ENCODE measurements at regions not wholly inside any gene's neighbourhood (a gene's known extent, or its start where the extent isn't known, plus 50 kb on each side); places are given as distances from the start of the nearest gene placed in this dataset.

DNA sequence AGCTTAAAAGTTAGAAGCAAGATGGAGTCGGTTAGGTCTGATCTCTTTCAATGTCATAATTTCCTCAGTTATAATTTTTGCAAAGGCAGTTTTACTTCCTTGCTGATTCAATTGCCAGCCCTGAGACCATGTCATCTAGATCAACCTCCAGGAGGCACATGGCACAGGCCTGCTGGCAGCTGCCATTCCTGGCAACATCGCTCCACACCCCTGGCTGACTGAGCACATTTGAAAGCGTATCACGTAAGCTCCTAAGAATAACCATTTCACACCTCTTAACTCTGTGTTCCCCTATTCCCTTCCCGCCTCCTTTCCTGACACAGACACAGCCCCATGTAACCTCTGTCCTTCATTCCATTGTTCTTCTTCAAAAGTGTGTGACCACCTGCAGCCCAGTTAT is 313.9 kb upstream of the CTNNB1 start:
- Mint-ChIP-seq H3K36me3 (ENCODE audit: insufficient read depth) (no peaks in the 10 kb centered on the region), H3K27me3 (no peaks in the 10 kb centered on the region), H3K4me1 (ENCODE audit: low read depth) (peaks cover 17% of the 10 kb centered on the region), H3K27ac (no peak overlapping the region), H3K9me3 (ENCODE audit: low read depth) (no peaks in the 10 kb centered on the region), H3K4me3 (ENCODE audit: low read depth) (no peak overlapping the region)
- TF ChIP-seq, protein P1, sequence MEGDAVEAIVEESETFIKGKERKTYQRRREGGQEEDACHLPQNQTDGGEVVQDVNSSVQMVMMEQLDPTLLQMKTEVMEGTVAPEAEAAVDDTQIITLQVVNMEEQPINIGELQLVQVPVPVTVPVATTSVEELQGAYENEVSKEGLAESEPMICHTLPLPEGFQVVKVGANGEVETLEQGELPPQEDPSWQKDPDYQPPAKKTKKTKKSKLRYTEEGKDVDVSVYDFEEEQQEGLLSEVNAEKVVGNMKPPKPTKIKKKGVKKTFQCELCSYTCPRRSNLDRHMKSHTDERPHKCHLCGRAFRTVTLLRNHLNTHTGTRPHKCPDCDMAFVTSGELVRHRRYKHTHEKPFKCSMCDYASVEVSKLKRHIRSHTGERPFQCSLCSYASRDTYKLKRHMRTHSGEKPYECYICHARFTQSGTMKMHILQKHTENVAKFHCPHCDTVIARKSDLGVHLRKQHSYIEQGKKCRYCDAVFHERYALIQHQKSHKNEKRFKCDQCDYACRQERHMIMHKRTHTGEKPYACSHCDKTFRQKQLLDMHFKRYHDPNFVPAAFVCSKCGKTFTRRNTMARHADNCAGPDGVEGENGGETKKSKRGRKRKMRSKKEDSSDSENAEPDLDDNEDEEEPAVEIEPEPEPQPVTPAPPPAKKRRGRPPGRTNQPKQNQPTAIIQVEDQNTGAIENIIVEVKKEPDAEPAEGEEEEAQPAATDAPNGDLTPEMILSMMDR (IDR thresholded peaks at IDR 0.05; ENCODE audit: unreplicated experiment), result no peak
- no peak for DNase-seq (ENCODE audit: low spot score, unreplicated experiment)

DNA sequence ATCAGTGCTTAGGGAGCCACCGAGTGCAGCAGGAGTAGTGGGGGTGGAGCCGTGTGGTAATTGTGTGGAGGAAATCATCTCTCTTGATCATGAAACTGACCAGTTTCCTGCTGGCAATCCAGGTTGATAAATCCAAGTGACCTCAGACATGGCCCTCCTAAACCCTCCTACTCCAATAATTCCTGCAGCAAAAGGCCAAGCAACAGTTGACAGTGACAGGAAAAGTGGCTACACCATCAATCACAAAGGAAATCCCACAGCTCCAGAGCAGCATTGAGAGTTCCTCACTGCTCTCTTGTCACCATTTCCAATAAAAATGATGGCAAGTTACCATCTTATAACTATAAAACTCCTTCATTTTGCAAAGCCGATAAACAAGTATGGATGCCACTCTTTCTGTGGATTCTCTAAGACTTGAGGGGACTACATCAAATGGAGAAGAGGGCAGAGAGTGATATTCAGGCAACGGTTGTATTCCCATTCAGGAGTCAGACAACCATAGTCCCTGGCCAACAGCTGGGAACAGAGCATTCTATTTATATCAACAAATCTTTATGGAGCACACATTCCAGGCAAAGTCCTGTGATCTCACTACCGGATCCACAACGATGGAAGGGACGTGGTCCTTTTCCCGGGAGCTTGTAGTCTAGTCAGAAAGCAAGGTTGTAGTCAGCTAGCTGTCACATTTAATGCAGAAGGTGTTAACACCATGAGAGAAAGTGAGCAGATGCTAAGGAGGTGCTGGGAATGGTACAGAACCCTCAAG is 312.5 kb upstream of the CTNNB1 start:
- Mint-ChIP-seq H3K27me3 (no peaks in the 10 kb centered on the region), H3K4me1 (ENCODE audit: low read depth) (peaks cover 17% of the 10 kb centered on the region), H3K4me3 (ENCODE audit: low read depth) (no peak overlapping the region), H3K36me3 (ENCODE audit: insufficient read depth) (no peaks in the 10 kb centered on the region), H3K9me3 (ENCODE audit: low read depth) (no peaks in the 10 kb centered on the region), H3K27ac (no peak overlapping the region)
- no peak for DNase-seq (ENCODE audit: low spot score, unreplicated experiment)
- TF ChIP-seq, protein P1 (IDR thresholded peaks at IDR 0.05; ENCODE audit: unreplicated experiment), result no peak

DNA sequence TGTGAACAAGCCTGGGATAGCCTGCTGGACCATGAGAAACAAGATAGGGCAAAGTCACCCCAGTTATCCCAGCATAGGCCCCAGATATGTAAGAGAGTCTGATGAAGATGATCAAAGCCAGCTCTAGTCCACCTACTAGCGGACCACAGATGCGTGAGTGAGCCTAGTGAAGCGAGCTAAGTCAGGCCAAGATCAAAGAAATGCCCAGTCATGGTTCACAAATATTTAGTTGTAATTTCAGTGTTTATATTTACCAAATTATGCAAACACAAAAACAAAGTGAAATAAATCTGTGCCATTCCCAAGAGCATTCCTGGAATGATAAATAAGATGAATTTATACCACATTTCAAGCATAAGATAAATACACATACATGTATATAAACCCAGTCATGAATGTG is 308.1 kb upstream of the CTNNB1 start:
- no peaks in the 10 kb centered on the region for H3K36me3 Mint-ChIP-seq (ENCODE audit: insufficient read depth)
- H3K27ac Mint-ChIP-seq, result no peak overlapping the region
- H3K4me3 Mint-ChIP-seq (ENCODE audit: low read depth), result no peak overlapping the region
- no peak for DNase-seq (ENCODE audit: low spot score, unreplicated experiment)
- no peaks in the 10 kb centered on the region for H3K9me3 Mint-ChIP-seq (ENCODE audit: low read depth)
- H3K27me3 Mint-ChIP-seq, result no peaks in the 10 kb centered on the region
- TF ChIP-seq, protein P1 (IDR thresholded peaks at IDR 0.05; ENCODE audit: unreplicated experiment), result no peak
- H3K4me1 Mint-ChIP-seq (ENCODE audit: low read depth), result peaks cover 4% of the 10 kb centered on the region

DNA sequence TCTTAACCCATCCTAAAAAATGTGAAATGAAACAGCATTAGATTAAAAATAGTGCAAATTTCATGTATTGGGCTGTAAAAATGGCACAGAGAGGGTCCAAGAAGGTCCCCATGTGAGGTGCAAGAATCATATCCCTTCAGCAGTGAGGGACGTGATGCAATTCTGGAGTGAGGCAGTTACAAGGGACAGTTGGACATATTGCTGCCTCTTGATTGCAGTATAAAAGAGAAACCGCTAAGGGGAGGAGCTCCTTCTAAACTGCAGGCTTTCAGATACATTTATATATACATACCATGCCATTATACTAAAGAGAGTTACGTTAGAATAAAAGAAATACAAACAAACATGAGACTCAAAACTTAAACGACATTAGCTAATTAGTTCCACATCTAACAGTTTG is 304.2 kb upstream of the CTNNB1 start:
- H3K36me3 Mint-ChIP-seq (ENCODE audit: insufficient read depth), result no peaks in the 10 kb centered on the region
- H3K27me3 Mint-ChIP-seq, result no peaks in the 10 kb centered on the region
- no peak overlapping the region for H3K4me3 Mint-ChIP-seq (ENCODE audit: low read depth)
- no peak for DNase-seq (ENCODE audit: low spot score, unreplicated experiment)
- no peaks in the 10 kb centered on the region for H3K4me1 Mint-ChIP-seq (ENCODE audit: low read depth)
- TF ChIP-seq, protein P1 (IDR thresholded peaks at IDR 0.05; ENCODE audit: unreplicated experiment), result no peak
- no peak overlapping the region for H3K27ac Mint-ChIP-seq
- H3K9me3 Mint-ChIP-seq (ENCODE audit: low read depth), result no peaks in the 10 kb centered on the region

DNA sequence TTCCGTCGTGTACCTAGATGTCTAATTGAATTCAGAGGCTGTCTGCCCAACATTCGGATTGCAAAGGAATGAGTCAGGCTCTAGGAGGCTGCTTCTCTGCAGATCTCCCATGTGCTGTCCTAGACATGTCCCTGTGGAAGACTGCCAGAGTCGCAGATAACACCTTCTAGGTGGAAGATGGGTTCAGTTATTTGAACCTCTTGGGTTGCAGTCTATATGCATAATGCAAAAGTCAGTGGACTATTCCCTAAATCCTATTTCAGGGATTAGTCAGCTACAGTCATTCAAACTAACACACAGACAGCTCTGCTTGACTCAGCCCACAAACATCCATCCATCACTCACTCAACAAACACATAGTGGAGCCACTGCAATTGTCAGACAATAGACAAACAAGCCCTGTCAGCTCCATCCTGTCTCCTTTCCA is 300.0 kb upstream of the CTNNB1 start:
- DNase-seq (ENCODE audit: low spot score, unreplicated experiment), result no peak
- Mint-ChIP-seq H3K27me3 (no peaks in the 10 kb centered on the region), H3K4me3 (ENCODE audit: low read depth) (no peak overlapping the region), H3K36me3 (ENCODE audit: insufficient read depth) (peaks cover 1% of the 10 kb centered on the region), H3K4me1 (ENCODE audit: low read depth) (no peaks in the 10 kb centered on the region), H3K9me3 (ENCODE audit: low read depth) (no peaks in the 10 kb centered on the region), H3K27ac (no peak overlapping the region)
- TF ChIP-seq, protein P1 (IDR thresholded peaks at IDR 0.05; ENCODE audit: unreplicated experiment), result no peak

Data from progenitor cell of endocrine pancreas (in vitro differentiated cells).